Endodermal cell (in vitro differentiated cells): ENCODE measurements at regions not wholly inside any gene's neighbourhood (a gene's known extent, or its start where the extent isn't known, plus 50 kb on each side); places are given as distances from the start of the nearest gene placed in this dataset.
"Not testable (repeated sequence)": the region's sequence is repeated elsewhere in the genome, so short reads cannot be mapped to it uniquely, and the experiment has no call there.

Experiments
- DNase-seq: peaks from one replicate; pipeline ENCODE4 v3.0.0-alpha.2; 2017
- H3K27ac ChIP-seq: 2 replicates; pipeline ENCODE4 v1.5.1; 2013; ENCODE audit warnings: mild to moderate bottlenecking, low read depth, low read length, moderate library complexity
- H3K27me3 ChIP-seq: 2 replicates; pipeline ENCODE4 v1.6.1; 2013; ENCODE audit warnings: mild to moderate bottlenecking, low read length, moderate library complexity; ENCODE audit not compliant: insufficient read depth, control insufficient read depth, poor library complexity, severe bottlenecking
- H3K36me3 ChIP-seq: 2 replicates; pipeline ENCODE4 v1.7.0; 2013; ENCODE audit warnings: mild to moderate bottlenecking, low read length, moderate library complexity; ENCODE audit not compliant: control insufficient read depth, insufficient read depth
- H3K4me1 ChIP-seq: one replicate; pipeline ENCODE4 v1.7.0; 2013; ENCODE audit warnings: low read length; ENCODE audit not compliant: control insufficient read depth, insufficient read depth
- H3K4me3 ChIP-seq: 2 replicates; pipeline ENCODE4 v1.5.1; 2013; ENCODE audit warnings: mild to moderate bottlenecking, low read length, moderate library complexity
- H3K9ac ChIP-seq: 2 replicates; pipeline ENCODE4 v1.6.1; 2013; ENCODE audit warnings: mild to moderate bottlenecking, low read length, moderate library complexity; ENCODE audit not compliant: poor library complexity, severe bottlenecking; ENCODE audit errors: extremely low read depth
- H3K9me3 ChIP-seq: 2 replicates; pipeline ENCODE4 v1.6.1; 2013; ENCODE audit warnings: mild to moderate bottlenecking, low read length, moderate library complexity; ENCODE audit not compliant: control insufficient read depth
- H3K27ac Mint-ChIP-seq: 2 replicates; pipeline ENCODE4 v1.8.0; 2020; ENCODE audit warnings: mixed read lengths
- H3K27me3 Mint-ChIP-seq: 2 replicates; pipeline ENCODE4 v1.8.0; 2021; ENCODE audit warnings: mild to moderate bottlenecking, mixed read lengths; ENCODE audit not compliant: insufficient read depth
- H3K36me3 Mint-ChIP-seq: 2 replicates; pipeline ENCODE4 v1.8.0; 2020; ENCODE audit warnings: low read depth, mixed read lengths
- H3K4me1 Mint-ChIP-seq: 2 replicates; pipeline ENCODE4 v1.8.0; 2020; ENCODE audit warnings: mixed read lengths
- H3K4me3 Mint-ChIP-seq: 2 replicates; pipeline ENCODE4 v1.8.0; 2020; ENCODE audit warnings: mild to moderate bottlenecking, moderate library complexity, mixed read lengths
- H3K9me3 Mint-ChIP-seq: 2 replicates; pipeline ENCODE4 v1.8.0; 2020; ENCODE audit warnings: mild to moderate bottlenecking, mixed read lengths
- WGBS, 2 experiments: methylation state at CpG; one replicate each; pipeline versions ENCODE4 v1.1.5 to v1.1.7; 2013; ENCODE audit warnings: missing lambda C conversion rate in 2 of 2, mixed read lengths in 1 of 2; ENCODE audit not compliant: insufficient coverage in 1 of 2, insufficient read length in 1 of 2; 5-methylcytosine and 5-hydroxymethylcytosine counted together
- TF ChIP-seq, protein P1 (sequence below): fragments of 200-600 bp; sonication (generic); conservative IDR thresholded peaks from 2 replicates; pipeline ENCODE4 v1.5.0; 2021; ENCODE audit warnings: antibody characterized with exemption, mild to moderate bottlenecking

DNA sequence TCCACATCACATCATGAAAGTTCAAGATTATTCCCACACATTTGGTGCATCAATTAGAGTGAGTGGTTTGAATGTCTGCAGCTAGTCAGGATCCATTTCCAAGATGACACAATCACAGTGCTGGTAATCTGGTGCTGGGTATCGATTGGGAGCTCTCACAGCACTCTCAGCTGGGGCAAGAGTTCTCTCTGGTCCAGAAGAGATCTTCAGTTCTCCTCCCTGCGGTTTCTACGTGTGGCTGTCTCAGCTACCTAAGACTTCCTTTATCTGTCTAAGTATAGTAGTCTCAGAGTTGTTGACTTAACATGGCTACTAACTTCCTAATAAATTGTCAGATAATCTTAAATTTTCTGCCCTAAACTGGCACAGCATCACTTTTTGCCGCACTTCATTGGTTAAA is 358.0 kb upstream of the BRINP3 start:
- 94% methylated on average over 4 of the region's 4 CpGs; no CpG with 5 or more reads in 1 of the 2 experiments for WGBS, 2 experiments

DNA sequence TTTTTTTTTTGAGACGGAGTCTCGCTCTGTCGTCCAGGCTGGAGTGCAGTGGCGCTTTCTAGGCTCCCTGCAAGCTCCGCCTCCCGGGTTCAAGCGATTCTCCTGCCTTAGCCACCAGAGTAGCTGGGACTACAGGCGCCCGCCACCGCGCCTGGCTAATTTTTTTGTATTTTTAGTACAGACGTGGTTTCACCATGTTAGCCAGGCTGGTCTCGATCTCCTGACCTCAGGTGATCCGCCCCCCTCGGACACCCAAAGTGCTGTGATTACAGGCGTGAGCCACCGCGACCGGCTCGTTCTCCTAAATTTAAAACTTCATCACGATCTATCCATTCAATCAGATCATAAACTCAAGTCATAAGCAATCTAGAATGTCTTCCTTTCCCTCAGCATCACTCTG is 359.5 kb upstream of the BRINP3 start:
- not testable (repeated sequence) for DNase-seq, H3K36me3 Mint-ChIP-seq, H3K27me3 ChIP-seq, H3K4me3 ChIP-seq, H3K9me3 ChIP-seq, H3K27ac Mint-ChIP-seq, H3K9ac ChIP-seq, H3K27me3 Mint-ChIP-seq, H3K4me1 ChIP-seq, H3K4me3 Mint-ChIP-seq, H3K9me3 Mint-ChIP-seq, H3K4me1 Mint-ChIP-seq, H3K27ac ChIP-seq, H3K36me3 ChIP-seq
- 92 to 95% methylated on average over 15 to 21 of the region's 21 CpGs for WGBS, 2 experiments

More for the DNA sequence above, 358.0 kb upstream of the BRINP3 start:
- H3K4me3 ChIP-seq: no peak overlapping the region
- Mint-ChIP-seq H3K36me3 (no peaks in the 10 kb centered on the region), H3K4me3 (no peak overlapping the region), H3K27me3 (no peaks in the 10 kb centered on the region), H3K27ac (no peak overlapping the region), H3K4me1 (peaks cover 1% of the 10 kb centered on the region), H3K9me3 (no peaks in the 10 kb centered on the region)
- H3K9me3 ChIP-seq: no peaks in the 10 kb centered on the region
- H3K36me3 ChIP-seq: no peaks in the 10 kb centered on the region
- no peaks in the 10 kb centered on the region for H3K27me3 ChIP-seq
- no peak overlapping the region for H3K9ac ChIP-seq
- no peak overlapping the region for H3K27ac ChIP-seq
- no peak for DNase-seq
- no peaks in the 10 kb centered on the region for H3K4me1 ChIP-seq
- TF ChIP-seq, protein P1, sequence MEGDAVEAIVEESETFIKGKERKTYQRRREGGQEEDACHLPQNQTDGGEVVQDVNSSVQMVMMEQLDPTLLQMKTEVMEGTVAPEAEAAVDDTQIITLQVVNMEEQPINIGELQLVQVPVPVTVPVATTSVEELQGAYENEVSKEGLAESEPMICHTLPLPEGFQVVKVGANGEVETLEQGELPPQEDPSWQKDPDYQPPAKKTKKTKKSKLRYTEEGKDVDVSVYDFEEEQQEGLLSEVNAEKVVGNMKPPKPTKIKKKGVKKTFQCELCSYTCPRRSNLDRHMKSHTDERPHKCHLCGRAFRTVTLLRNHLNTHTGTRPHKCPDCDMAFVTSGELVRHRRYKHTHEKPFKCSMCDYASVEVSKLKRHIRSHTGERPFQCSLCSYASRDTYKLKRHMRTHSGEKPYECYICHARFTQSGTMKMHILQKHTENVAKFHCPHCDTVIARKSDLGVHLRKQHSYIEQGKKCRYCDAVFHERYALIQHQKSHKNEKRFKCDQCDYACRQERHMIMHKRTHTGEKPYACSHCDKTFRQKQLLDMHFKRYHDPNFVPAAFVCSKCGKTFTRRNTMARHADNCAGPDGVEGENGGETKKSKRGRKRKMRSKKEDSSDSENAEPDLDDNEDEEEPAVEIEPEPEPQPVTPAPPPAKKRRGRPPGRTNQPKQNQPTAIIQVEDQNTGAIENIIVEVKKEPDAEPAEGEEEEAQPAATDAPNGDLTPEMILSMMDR: no peak

DNA sequence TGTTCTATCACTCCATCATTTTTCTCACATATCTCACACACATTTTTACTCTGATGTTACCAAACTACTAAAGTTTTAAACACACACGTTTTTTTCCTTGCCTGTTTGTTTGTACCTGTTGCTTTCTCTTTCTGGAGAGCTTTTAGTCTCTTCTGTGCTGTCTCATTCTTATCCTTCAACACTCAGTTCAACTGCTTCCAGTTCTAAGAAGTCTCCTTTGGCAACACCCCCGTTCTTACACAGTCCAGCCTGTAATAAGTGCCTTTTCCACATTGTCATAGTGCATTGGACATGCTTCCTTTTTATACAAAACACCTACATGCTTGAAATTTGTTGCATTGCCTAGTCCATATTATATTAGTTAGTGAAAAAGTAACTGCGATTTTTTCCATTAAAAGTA is 360.2 kb upstream of the BRINP3 start:
- no peak overlapping the region for H3K9ac ChIP-seq
- H3K36me3 ChIP-seq: no peaks in the 10 kb centered on the region
- H3K36me3 Mint-ChIP-seq: no peaks in the 10 kb centered on the region
- no peak overlapping the region for H3K27ac ChIP-seq
- no peak overlapping the region for H3K4me3 Mint-ChIP-seq
- H3K27me3 Mint-ChIP-seq: no peaks in the 10 kb centered on the region
- peaks cover 1% of the 10 kb centered on the region for H3K4me1 Mint-ChIP-seq
- no peak overlapping the region for H3K4me3 ChIP-seq
- H3K27me3 ChIP-seq: no peaks in the 10 kb centered on the region
- no peaks in the 10 kb centered on the region for H3K9me3 ChIP-seq
- DNase-seq: no peak
- WGBS, 2 experiments: 70 to 85% methylated on average over 2 to 3 of the region's 3 CpGs
- no peaks in the 10 kb centered on the region for H3K4me1 ChIP-seq
- TF ChIP-seq, protein P1: no peak
- H3K27ac Mint-ChIP-seq: no peak overlapping the region
- no peaks in the 10 kb centered on the region for H3K9me3 Mint-ChIP-seq

DNA sequence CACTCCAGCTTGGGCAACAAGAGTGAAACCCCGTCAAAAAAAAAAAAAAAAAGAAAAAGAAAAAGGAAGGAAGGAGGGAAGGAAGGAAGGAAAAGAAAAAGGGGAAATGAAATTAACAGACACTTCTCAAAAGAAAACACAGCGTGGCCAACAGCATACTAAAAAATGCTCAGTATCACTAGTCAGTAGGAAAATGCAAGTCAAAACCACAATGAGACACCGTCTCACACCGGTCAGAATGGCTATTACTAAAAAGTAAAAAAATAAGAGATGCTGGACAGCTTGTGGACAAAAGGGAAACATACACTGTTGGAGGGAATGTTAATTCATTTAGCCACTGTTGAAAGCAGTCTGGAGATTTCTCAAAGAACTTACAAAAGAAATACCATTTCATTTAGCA is 369.5 kb upstream of the BRINP3 start:
- Mint-ChIP-seq H3K27ac (no peak overlapping the region), H3K4me1 (no peaks in the 10 kb centered on the region), H3K36me3 (no peaks in the 10 kb centered on the region), H3K9me3 (no peaks in the 10 kb centered on the region), H3K27me3 (no peaks in the 10 kb centered on the region), H3K4me3 (no peak overlapping the region)
- no peak overlapping the region for H3K4me3 ChIP-seq
- WGBS, 2 experiments: 95 to 100% methylated on average over 1 to 4 of the region's 4 CpGs
- no peak overlapping the region for H3K27ac ChIP-seq
- H3K9ac ChIP-seq: no peak overlapping the region
- no peak for DNase-seq
- H3K36me3 ChIP-seq: no peaks in the 10 kb centered on the region
- no peaks in the 10 kb centered on the region for H3K4me1 ChIP-seq
- H3K27me3 ChIP-seq: no peaks in the 10 kb centered on the region
- H3K9me3 ChIP-seq: no peaks in the 10 kb centered on the region
- TF ChIP-seq, protein P1: no peak
